HG03045 (cell line): ENCODE measurements at regions not wholly inside any gene's neighbourhood (a gene's known extent, or its start where the extent isn't known, plus 50 kb on each side); places are given as distances from the start of the nearest gene placed in this dataset.

ENCODE experiments used
- ATAC-seq: cut with Tn5 transposase; IDR thresholded peaks from one replicate; pipeline ENCODE4 v1.9.1; 2021; ENCODE audit warnings: mild to moderate bottlenecking, moderate library complexity; ENCODE audit not compliant: unreplicated experiment

DNA sequence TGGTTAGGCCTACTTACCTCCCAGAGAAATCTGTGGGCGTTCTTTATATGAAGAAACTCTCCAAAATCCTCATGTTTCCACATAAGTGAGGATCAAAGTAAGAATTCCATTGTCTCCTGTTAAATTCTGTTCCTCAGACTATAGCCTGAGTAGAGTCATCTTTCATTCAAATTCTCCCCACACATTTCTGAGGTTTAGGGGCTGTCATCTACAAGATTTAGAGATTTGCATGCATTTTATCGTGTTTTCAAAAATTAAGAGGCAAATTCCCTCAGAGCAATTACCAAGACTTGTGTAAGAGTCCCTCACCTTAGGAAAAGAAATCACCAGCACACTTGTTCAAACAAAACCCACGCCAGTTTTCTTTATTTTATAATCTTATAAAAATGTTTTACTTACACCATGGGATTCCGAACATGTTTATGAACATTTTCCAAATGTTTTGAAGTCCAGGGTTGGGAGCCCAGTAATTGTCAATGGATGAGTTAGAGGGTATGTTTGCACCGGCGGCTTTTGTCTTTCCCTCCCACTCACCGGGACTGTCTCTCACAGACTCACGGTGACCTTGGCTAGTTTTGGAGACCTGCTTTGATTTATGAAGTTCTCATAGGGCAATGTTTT is 367.6 kb downstream of the ENC1 start:
- ATAC-seq: no peak

DNA sequence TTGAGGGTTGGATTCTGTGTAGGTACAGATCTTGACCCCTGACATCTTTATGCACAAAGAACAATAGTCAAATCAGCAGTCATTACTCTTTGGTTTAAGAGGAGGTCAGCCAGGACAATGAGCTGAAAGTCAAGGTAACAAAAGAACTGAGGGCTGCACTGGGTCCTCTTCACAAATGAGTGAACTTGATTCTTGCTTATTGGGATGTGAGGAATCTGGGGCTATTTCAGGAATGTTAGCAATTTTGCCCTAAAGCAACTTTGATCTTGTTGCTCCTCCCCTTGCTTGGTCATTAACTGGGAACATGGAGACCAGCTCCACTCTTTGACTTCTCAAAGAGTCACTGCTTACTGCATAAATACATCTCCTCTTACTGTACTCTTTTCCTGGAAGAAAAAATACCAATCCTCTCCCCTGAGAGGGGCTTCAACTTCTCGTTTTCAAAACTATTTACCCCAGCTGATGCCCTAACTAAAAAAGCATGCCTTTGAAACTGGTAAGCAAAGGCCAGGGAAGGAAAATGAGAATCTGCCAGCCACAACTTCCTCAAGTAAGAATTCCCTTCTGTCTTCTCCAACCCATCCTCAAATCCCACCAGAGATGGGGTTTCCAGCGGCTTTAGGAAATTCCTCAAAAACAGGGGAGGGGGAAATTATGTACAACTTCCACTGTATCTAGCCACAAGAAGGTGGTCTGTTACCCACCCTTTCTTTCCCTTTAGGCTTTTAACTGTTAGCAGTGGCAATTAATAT is 368.3 kb downstream of the ENC1 start:
- ATAC-seq: no peak

DNA sequence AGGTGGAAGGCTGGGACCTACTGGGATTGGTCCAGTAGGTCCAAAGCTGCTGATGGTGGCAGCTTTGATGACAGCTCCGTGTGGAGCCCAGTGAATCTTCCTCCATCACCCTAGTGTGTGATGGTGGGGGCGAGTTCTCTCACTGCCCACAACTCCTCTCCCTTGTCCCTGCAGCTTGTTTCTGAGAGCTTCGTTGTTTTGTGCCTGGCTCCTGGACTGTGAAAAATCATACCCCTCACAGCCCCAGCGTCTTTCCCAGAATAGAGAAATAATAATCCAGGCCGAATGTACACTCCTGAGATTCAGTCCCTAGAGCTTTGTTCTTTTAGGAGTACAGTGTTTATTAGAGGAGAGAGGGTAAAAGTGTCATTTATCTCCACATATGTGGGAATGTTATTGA is 372.2 kb downstream of the ENC1 start:
- no peak for ATAC-seq

DNA sequence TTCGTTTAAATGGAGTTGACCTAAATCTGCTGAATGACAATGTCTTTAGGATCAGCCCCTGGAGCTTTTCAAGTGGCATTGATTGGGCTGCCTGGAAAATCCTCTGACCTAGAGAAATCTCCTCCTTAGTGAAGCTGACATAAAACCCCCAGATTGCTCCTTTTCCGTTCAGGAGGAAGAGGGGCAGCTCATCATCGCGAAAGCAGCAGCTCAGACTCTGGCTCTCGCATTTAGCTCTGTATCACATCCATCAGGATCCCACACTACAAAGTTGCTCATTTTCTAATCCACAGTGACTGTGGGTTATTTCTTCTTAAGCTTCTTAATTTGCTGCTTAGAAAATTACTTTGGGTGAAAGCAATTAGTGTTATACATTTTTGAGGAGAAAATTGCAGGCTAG is 373.7 kb downstream of the ENC1 start:
- no peak for ATAC-seq

DNA sequence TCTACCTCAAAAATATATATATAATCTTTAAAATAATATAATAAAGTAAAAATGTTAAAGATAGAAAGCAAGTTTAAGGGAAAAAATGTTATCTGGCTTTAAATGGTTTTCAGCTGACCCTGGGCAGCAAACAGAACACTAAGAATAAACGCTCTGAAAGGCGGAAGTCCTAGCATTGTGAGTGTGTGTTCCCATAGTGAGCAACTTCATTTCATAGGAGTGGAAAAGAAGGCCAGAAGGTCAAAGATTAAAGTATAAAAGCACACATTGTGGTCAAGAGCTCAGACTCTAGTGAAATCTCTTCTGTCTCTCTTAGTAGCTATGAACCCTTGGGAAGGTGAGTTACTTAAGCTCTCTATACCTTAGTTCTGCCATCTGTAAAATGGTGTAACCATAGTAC is 374.4 kb downstream of the ENC1 start:
- no peak for ATAC-seq

DNA sequence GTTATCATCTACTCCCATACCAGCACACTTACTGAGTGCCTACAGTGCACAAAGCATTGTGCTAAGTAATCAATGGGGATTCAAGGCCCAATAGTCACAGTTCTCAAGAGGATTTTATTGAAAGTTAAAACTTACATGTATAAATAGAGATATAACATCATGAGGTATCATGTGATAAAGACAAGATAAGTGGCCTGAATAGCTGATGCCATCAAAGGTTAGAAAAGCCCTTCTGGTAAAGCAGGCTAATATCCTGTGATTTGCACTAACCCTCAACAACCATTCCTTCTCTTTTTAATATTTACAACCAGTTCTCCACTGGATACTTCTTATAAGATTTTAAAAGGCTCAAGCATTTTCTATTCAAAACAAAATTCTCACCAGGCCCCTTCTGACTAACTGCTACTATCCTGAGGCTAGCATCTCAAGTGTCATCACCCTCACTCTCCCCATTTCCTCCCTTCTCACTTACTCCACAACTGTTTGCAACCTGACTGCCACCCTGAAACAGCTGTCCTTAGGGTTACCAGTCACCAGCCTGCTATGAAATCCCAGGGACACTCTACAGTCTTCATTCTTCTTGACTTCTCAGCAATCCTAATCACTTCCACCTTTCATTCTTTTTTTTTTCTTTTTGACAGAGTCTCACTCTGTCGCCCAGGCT is 377.9 kb downstream of the ENC1 start:
- ATAC-seq: no peak

DNA sequence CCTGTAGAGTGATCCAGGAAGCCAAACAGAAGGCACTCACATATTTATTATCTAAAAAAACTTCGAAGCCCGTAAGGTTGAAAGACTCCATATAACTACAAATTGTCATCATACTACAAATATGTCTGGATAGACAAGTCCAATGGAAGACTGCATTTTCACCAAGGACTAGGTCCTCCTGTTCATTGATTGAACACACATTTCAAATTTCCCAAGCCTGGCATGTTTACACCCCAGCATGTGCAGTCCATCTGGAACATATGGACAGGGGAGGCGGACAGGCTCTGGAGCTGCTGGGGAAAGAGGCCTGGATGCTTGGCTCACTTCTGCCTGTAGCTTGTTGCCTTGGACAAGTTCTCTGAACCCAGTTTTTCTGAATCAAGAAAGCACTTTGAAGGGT is 378.7 kb downstream of the ENC1 start:
- no peak for ATAC-seq

DNA sequence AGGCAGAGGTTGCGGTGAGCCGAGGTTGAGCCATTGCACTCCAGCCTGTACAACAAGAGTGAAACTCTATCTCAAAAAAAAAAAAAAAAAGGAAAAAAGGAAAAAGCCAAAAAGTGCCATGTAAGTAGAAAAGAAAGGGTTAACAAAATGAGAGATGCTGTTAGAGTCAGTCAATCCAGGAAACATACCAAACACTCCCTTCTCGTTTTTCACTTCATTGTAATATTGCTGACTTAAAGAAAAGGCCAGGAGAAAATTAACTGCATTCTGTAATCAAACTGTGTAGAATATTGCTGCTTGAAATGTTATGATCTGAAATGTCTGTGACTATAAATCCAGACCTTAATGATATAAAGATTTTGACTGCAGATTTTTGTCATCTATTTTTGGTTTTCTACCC is 379.1 kb downstream of the ENC1 start:
- ATAC-seq: no peak

DNA sequence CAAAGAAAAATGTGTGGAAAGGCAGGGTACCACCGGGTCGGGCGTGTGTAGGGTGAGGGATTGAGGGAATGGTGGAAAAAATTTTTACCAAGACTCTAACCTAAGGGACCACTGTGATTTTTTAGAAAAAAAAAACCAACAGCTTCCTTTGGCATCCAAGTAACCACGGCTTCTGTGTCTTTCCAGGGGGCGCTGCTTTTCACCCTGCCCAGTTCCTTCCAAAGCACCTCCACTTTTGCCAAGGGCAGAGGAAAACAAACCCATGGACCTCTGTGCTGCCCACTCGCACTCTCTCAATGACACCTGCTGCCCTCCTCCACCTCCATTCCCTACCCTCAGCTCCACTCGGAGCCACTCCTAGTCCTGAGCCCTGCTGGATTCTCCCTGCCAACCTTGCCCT is 381.0 kb downstream of the ENC1 start:
- ATAC-seq: no peak

DNA sequence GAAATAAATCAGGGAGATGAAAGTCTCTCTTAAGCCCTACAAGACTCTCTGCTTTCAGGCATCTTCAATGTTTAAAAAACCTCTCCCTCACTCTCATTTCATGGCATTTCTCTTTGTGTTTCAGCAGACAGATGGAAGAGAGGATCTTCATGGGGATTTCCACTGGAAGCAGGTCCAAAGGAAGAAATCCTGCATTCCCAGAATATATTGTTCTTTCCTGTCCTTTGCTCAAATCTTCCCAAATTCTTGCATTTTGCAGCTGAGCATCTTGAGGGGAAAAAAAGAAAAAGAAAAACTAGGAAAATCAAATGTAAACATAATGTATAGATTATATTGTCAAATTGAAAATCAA is 382.2 kb downstream of the ENC1 start:
- ATAC-seq: no peak

DNA sequence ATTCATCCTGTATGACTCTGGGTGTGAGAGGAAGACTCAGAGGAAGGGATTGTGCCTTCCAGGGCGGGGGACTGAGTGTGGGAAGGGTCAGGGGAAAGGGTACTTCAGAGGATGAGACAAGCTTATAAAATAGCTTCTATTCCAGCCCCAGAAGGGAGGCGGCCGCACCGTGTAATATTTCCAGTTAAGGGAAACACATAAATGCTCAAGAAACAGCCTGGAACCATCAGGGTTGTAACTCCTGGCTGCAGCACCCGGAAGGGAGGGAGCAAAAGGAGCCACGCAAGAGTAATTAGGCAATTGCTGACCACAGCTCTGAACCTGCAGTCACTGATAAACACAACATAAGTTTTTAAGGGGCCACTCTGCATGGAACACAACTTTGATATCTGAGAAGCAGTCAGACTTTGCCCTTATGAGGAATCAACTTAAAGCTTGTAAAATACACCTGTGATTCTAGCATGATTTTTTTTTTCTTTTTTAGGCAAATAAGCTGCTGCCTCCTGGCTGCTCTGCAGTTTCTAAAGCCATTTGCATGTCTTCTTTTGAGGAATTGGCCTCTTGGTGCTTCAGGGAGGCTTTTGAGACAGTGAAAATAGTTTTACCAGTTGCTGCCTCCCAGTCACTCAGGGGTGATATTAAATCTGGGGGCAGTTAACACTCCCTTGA is 382.7 kb downstream of the ENC1 start:
- ATAC-seq: peak; percentile 57

DNA sequence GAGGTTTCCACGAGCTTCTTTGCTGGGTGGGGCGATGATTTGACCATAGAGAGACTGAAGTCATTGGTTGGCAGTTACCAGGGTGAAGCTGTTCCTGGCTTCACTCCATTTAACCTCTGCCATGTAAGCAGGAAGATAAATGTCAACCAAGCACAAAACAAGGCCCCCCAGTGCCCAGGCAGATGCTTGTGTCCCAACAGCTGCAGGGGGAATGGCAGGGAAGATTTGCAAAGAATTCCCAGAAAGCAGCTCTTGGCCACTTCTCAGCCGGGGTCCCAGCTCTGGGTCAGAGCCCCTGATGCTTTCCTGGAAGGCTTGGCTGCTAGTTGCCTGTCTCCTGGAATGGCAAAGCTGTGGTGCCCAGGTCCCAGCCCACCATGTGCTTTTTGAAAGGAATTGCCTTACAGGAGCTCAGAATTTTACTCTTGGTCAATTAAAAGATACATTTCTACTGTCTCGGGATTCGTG is 383.4 kb downstream of the ENC1 start:
- ATAC-seq: no peak

DNA sequence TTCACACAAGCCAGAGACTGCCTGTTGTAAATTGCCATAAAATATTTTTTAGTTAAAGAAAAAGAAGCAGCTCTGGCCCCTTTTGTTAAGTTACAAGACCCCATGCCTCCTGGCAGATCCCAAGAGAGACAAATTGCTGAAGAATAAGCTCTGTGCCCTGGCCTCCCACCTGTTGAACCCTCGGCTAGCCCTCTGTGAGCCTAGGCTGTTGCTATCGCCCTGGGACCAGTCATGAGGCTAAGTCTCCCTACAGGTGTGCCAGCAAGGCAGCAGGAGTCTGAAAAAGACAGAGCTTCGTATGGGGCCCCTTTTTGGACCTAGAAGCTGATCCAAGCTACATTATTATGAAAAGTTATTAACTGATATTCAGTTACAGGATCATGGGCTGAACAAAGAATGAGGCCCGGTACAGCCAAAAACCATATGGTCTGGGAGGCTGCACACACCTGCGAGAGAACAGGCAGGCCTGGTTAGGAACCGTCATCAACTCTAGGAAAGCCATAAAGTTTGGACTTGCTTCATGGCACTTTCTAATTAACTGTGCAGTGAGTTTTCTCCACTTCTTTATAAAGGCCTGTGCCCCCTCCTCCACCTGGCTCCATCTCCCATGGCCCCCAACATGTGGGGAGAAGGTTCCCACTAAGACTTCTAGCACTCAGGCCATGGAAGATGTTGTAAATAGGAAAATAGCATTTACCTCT is 384.7 kb downstream of the ENC1 start:
- no peak for ATAC-seq

DNA sequence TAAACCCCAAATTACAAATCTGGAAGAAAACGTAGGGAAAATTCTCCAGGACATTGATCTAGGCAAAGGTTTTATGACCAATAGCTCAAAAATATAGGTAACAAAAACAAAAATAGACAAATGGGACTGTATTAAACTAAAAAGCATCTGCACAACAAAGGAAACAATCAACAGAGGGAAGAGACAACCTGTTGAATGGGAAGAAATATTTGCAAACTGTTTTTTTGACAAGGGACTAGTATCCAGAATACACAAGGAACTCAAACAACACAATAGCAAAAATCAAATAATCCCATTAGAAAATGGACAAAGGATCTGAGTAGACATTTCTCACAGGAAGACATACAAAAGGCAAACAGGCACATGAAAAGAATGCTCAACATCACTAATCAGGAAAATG is 386.3 kb downstream of the ENC1 start:
- ATAC-seq: no peak

DNA sequence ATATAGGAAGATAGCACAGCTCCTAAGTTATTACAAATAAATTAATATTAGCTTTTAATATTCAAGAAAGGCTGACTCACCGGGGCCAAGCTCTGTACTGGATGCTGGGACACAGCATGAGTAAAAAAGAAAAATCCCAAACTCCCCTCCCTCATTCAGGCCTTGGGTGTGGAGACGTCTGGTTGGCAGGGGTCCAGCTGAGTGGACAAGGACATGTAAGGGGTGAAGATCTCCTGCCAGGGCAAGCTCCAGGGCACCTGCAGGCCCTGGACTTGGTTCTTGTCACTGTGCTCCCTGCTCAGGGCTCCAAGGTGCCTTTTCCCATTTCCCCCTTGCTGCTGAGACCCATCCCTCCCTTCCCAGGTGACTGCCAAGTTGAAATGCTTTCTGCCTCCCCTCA is 388.5 kb downstream of the ENC1 start:
- ATAC-seq: no peak

DNA sequence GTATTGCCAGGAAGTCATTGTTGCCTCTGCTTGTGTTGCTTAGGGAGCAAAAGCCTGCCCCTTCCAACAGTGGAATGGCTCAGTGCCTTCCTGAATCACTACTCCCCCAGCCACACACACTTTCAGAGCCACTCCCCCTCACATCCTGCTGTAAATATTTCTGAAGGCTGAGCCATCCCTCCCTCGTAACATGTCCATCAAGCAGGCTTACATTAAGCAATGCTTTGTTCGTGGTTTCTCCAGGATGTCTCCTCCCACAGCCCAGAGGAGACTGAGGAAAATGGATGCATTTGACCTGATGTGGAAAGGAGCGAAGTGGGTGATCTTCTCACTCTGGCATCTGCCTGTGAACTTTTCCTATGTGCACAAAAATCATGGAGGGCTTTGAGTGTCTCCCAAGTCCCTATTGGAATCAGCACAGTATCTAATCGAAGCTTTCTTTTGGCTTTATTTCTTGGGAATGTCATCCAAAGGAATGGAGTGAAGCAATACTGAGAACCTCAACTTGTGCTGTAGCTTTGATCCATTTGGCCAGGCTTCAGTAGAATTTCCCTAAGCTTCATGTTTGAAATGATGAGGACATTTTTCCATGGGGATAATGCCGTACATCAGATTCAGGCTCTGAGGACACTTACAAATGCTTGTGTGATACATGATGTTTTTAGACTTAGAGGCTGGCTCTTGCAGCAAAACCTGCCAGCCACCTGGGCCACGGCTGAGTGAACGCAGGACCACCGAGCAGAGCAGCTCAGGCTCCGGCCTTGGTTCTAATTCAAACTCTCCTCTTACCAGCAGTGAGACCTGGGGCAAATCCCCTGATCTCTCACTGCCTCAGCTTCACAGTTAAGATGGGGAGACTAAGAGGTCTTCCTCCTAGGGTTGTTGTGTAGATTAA is 389.1 kb downstream of the ENC1 start:
- ATAC-seq: no peak

DNA sequence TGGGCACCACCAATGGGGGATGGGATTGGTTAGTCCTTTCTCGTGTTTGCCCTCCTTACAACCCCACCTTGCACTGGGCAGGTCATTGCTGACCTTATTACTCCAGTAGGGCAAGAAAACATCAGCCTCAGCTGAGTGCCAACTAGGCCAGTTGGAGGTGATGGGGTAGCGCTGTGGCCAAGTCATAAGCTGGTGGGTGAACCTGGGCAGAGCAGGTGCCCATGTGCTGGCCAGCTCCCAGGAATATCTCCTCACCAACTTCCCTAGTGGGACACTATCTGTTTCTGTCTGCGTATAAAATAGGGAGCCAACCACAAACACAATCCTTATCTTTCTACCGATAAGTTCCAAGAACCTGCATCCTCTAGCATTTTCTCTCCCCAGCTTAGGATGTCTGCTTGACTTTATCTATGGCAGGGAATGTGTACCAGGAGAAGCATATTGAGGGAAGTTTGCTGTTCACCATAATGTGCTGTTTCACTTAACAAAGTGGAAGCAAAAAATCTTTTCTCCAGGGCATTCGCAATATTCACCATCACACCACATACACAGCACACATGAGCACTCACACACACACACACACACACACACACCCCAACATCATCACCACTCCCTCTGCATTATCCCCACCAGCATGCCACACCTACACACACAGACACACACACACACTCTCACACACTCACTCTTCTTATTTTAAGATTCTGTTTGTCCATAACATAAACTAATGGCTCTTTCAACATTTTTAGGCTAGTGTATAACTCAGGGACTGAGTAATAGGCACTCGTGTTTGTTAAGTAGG is 390.0 kb downstream of the ENC1 start:
- ATAC-seq: no peak

DNA sequence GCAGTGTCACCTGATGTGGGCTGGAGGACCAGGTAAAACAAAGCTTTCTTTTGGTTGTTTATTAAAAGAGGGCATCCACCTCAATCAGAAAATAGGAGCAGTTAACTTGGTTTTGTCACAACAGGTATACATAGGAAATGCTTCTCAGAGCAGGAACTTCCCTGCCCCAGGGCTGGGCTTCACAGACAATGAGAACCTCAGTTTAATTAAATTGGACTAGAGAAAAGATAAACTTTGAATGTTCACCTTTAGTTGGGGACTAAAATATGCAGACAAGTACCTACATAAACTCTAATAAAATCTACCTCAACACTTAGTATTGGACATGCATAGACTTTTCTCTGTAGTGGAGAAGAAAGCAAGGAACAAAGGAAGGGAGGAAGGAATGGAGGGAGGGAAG is 392.0 kb downstream of the ENC1 start:
- ATAC-seq: no peak

DNA sequence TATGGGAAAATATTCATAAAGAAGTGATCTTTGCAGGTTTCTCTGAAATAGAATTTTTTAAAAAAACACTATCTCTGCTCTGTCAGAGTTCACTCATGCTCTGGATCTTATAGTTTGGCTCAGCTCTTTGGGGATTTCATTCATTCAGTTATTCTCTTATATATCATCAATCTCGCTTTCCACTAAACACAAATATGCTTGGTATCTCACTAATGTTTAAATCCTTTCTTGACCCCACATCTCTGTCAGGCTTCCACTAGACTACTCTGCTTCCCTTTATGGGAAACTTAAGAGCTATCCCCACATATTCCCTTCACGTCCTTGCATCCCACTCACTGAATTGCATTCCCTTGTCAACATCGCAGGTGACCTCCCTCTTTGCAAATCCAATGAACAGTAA is 396.1 kb downstream of the ENC1 start:
- no peak for ATAC-seq
